Inflammatory macrophage treated with lipopolysaccharide for 4 hours (primary cell): ENCODE measurements at regions not wholly inside any gene's neighbourhood (a gene's known extent, or its start where the extent isn't known, plus 50 kb on each side); places are given as distances from the start of the nearest gene placed in this dataset.
"Not testable (repeated sequence)": the region's sequence is repeated elsewhere in the genome, so short reads cannot be mapped to it uniquely, and the experiment has no call there.

Source experiments
- DNase-seq: peaks from one replicate; pipeline ENCODE4 v3.0.0-alpha.2; 2020

GRCh38 chr3:95832146-95832545 is 982.2 kb upstream of the EPHA6 start:
- no peak for DNase-seq

GRCh38 chr3:95860628-95861027 is 953.8 kb upstream of the EPHA6 start:
- DNase-seq, result not testable (repeated sequence)

- DNase-seq, result no peak
These were observed 930.6 kb upstream of the EPHA6 start for GRCh38 chr3:95883801-95884200.

GRCh38 chr3:95886616-95887015 is 927.8 kb upstream of the EPHA6 start:
- DNase-seq, result no peak

- DNase-seq, result no peak
These were observed 927.3 kb upstream of the EPHA6 start for GRCh38 chr3:95887114-95887513.

GRCh38 chr3:95894820-95895219 is 919.6 kb upstream of the EPHA6 start:
- DNase-seq, result no peak

- DNase-seq, result no peak
These were observed 914.9 kb upstream of the EPHA6 start for GRCh38 chr3:95899494-95899893.

GRCh38 chr3:95899911-95900310 is 914.5 kb upstream of the EPHA6 start:
- DNase-seq, result no peak

GRCh38 chr3:95901948-95902347 is 912.4 kb upstream of the EPHA6 start:
- DNase-seq, result no peak

- no peak for DNase-seq
These were observed 909.2 kb upstream of the EPHA6 start for GRCh38 chr3:95905182-95905581.

- no peak for DNase-seq
These were observed 902.6 kb upstream of the EPHA6 start for GRCh38 chr3:95911767-95912166.

GRCh38 chr3:95923496-95924210 is 890.7 kb upstream of the EPHA6 start:
- peak; percentile 48 for DNase-seq

GRCh38 chr3:95926904-95927501 is 887.4 kb upstream of the EPHA6 start:
- no peak for DNase-seq

- no peak for DNase-seq
These were observed 880.2 kb upstream of the EPHA6 start for GRCh38 chr3:95934181-95934580.

- no peak for DNase-seq
These were observed 875.1 kb upstream of the EPHA6 start for GRCh38 chr3:95939235-95939809.

GRCh38 chr3:95965704-95966336 is 848.6 kb upstream of the EPHA6 start:
- DNase-seq, result no peak

- DNase-seq, result no peak
These were observed 842.8 kb upstream of the EPHA6 start for GRCh38 chr3:95971573-95971972.

GRCh38 chr3:95994338-95994737 is 820.1 kb upstream of the EPHA6 start:
- DNase-seq, result no peak

GRCh38 chr3:96000966-96001365 is 813.4 kb upstream of the EPHA6 start:
- DNase-seq, result no peak

- DNase-seq, result no peak
These were observed 806.7 kb upstream of the EPHA6 start for GRCh38 chr3:96007650-96008195.

- no peak for DNase-seq
These were observed 801.5 kb upstream of the EPHA6 start for GRCh38 chr3:96012939-96013338.

- no peak for DNase-seq
These were observed 796.8 kb upstream of the EPHA6 start for GRCh38 chr3:96017556-96017955.

- DNase-seq, result no peak
These were observed 791.7 kb upstream of the EPHA6 start for GRCh38 chr3:96022676-96023075.

GRCh38 chr3:96027718-96028117 is 786.7 kb upstream of the EPHA6 start:
- no peak for DNase-seq
